ENCODE measurements at regions not wholly inside any gene's neighbourhood (a gene's known extent, or its start where the extent isn't known, plus 50 kb on each side); places are given as distances from the start of the nearest gene placed in this dataset.

DNA sequence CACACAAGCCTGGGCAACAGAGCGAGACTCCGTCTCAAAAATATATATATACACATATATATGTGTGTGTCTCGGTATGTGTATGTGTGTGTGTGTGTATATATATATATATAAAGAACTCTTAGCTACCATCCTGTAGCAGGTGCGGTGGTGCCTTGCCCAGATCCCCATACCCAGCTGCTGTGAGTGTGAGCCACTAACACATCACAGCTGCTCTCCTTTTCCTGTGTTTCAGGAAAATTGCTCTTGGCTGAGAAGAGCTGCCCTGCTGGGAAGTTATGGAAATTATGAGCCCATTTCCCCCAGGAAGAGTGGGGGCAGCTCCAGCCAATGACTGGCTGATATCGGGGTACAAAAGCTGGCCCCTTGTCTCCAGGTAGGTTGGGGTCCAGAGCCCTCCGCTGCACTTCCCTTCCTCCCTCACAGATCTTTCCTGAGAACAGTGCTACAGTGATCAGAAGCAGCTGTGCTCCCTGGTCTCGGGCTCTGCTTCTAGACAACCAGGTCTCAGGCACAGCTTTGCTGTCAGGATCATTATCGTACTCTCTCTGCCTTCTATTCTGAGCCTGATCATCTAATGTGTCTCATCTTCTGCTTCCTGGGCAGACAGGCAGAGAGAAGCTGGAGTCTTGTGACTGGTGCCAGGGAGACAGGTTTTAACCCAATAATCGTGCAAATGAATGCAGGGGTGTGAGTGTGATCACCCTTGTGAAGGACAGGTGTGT lies 109.6 kb upstream of the ZNF678 start:
- TF ChIP-seq, protein P1, sequence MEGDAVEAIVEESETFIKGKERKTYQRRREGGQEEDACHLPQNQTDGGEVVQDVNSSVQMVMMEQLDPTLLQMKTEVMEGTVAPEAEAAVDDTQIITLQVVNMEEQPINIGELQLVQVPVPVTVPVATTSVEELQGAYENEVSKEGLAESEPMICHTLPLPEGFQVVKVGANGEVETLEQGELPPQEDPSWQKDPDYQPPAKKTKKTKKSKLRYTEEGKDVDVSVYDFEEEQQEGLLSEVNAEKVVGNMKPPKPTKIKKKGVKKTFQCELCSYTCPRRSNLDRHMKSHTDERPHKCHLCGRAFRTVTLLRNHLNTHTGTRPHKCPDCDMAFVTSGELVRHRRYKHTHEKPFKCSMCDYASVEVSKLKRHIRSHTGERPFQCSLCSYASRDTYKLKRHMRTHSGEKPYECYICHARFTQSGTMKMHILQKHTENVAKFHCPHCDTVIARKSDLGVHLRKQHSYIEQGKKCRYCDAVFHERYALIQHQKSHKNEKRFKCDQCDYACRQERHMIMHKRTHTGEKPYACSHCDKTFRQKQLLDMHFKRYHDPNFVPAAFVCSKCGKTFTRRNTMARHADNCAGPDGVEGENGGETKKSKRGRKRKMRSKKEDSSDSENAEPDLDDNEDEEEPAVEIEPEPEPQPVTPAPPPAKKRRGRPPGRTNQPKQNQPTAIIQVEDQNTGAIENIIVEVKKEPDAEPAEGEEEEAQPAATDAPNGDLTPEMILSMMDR (IDR thresholded peaks at IDR 0.05), result no peak
- TF ChIP-seq POLR2A (IDR thresholded peaks at IDR 0.05), result no peak

Data from body of pancreas (tissue), 4 donors.